Activated CD8-positive, alpha-beta memory T cell treated with anti-CD3 and anti-CD28 coated beads, Interleukin-2, amount 50 U/mL, for 24 hours (primary cell): ENCODE measurements at regions not wholly inside any gene's neighbourhood (a gene's known extent, or its start where the extent isn't known, plus 50 kb on each side); places are given as distances from the start of the nearest gene placed in this dataset.

ENCODE experiments used
- DNase-seq: peaks from one replicate; pipeline ENCODE4 v3.0.0-alpha.2; 2020; ENCODE audit errors: extremely low read depth

DNA sequence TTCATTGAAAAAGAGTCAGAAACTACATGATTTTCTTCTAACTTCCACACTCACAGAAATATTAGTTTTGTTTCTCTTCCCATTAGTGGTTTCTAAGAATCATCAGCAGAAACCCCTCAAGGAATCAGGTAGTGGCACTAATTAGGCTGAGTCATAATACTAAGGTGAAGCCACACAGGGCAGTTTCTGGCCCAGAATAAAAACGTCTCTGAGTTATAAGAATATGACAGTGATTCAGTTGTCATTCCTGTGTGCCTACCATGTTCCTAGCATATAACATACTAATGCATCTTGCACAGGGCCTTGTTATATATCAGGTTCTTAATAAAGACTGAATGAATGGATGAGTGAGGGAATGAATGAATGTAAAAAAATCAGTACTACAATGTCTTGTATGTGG lies 206.0 kb upstream of the PLEKHG7 start:
- DNase-seq, result no peak

DNA sequence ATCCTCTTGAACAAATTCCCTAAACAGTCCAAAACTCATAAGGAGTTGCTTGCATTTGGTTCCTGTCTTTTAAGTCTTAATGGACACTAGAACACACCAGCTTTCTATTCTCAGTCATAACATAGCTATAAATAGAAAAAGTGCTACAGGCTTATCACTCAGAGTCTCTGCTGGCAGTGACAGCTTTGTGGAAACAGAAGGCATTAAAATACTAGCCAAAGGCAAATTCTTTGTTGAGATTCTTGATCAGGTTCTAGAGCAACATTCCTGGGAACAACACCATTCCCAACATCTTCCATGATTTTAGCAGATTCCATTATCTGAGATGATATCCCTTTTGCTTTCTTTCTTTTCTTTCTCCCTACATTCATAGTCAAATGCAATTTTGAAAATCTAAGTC lies 207.7 kb upstream of the PLEKHG7 start:
- no peak for DNase-seq

DNA sequence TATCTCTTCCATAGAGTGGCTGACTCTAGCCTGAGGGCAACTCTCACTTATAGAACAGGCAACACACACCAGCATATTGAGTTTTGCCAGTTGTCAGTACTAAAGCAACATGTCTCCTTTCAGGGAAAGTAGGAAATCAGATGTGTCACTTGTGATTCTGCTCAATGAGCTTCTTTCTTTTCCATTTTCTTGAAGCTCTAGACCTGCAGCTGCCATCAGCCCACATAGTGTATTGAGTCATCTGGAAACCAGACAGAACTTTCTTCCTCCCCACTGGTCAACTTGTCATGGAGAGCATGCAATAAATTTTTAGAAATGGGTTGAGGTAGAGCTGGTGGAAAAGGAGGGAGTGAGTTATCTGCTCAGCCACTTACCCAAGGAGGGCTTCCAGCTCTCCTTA lies 209.0 kb upstream of the PLEKHG7 start:
- no peak for DNase-seq

DNA sequence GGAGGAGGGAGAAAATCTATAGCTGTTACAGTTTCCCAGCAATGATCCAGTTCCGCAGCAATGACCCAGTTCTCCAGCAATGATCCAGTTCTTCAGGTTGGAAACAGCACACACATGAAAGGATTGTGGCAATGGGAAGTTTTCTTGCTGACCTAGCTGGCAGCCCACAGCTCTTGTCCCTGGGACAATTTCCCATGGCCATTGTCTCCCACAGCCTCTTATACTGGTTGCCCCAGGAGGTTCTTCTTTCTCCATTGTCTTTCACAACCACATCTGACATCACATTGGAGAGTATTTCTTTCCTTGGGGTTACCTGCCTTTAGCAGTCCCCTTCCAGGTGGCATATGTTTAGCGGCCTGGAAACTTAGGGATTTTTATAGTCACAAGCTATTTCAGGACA lies 209.8 kb upstream of the PLEKHG7 start:
- DNase-seq, result no peak

DNA sequence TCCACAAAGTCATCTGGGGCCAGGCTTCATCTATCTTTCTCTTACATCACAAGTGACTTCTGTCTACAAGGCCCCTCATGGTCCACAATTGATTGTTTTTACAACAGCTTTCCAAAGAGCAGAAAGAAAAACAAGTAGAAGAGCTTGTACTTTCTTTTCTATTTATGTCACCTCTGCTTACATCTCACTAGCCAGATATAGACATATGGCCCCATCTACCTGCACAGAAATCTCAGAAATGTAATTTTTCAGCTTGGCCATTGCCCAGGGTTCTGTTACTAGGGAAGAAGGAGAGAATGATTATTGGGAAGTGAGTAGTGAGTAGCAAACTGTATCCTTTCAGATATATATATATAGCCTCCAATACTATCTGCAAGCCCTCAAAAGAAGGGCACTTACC lies 210.5 kb upstream of the PLEKHG7 start:
- no peak for DNase-seq

GRCh38 chr12:92489781-92490180 lies 213.0 kb upstream of the PLEKHG7 start:
- DNase-seq, result no peak

DNA sequence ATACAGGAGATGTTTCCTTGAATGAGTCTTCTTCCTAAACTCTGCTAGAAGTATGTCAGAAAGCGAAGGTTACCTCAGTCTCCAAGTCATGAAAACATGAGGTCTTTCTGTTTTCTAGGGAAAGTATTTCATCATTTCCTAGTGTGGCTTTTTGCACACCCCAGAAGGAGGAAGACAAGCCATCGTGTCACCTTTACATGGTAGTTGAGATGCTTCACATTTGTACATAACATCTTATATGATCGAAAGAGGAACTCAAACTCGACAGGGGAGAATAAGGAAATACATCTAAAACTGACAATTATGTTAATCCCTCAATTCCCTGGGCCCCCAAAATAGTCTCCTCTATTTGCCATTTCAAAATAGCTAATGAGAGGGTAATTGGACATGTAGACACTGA lies 214.1 kb upstream of the PLEKHG7 start:
- DNase-seq, result no peak

GRCh38 chr12:92487138-92487485 lies 215.7 kb upstream of the PLEKHG7 start:
- DNase-seq, result no peak

DNA sequence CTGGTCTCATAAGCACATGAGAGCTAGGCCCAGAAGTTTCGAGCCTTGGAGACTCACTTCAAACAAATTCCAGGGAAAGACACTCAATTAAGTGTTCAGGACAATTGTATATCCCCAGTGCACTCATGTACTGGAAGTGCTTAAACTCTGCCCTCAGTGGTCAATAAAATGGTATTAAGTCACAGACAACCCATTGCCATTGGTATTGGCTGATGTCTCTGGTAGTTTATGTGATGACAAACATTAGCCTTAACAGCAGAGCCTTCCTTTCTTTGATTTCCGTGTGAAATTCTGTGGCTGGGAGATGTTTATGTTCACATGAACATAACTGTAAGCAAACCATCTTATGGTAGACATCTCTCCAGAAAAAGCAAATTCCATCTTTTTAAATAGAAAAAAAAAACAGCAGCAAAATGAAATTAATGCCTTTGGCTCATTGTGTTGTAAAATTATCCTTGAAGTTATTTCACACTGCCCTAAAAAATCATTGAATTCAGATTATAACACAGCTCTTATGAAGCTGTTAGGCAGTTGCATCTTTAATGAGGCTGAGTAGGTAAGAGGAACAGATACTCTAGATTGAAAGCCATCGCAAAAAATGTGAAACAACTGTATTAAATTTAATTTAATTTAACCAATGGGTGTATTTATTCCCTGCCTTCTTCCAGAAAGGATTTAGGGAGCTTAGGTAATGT lies 216.2 kb upstream of the PLEKHG7 start:
- DNase-seq, result no peak

GRCh38 chr12:92485351-92486348 lies 217.1 kb upstream of the PLEKHG7 start:
- no peak for DNase-seq

DNA sequence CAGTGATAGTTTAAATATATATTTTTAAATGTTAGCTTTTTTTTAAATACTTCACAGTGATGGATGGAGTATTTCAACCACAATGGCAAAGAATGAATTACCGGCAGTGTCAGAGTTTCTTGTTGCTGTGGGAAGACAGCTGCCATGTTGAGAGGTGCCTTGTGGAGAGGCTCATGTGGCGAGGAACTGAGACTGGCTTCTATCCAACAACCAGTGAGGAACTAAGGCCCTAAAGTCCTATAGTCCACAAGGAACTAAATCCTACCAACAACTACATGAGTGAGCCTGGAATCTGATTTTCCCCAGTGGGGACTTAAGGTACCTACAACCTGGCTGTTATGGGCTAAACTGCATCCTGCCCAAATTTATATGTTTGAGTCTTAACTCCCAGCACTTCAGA lies 220.2 kb upstream of the PLEKHG7 start:
- DNase-seq, result no peak

DNA sequence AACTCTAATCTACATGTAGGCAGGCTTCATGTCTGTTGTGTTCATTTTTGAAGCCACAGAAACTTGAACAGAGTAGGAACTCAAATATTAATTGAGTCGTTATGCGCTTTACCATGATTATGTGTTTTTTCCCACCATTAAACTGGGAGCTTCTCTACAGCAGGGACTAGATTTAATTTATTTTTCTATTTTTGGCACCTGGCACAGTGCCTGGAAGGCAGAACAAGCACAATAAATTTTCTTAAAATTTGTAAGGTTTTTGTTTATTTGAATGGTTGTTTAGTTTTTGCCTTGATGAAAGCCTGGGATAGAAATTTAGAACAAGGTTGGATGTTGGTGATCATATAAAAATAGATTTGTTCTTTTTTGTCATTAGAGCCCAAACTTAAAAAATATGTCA lies 221.7 kb upstream of the PLEKHG7 start:
- no peak for DNase-seq

DNA sequence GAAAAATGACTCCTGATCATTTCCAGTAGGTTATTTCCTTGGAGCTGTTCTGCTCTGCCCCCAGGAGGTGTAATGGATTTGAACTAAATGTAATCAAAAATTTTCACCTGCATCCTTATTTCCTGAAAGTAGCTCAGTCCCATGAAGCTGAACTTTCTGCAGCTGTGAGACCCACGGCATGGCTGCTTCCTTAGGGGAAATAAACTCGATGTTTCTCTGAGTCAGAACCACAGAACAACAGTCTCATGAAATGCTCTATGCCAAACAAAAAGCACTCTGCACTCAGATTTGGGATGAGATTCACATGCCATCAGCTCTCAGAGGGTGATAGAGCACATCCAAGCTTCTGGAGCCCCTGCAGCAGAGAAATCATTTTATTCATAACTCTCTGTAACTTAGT lies 224.1 kb upstream of the PLEKHG7 start:
- no peak for DNase-seq

DNA sequence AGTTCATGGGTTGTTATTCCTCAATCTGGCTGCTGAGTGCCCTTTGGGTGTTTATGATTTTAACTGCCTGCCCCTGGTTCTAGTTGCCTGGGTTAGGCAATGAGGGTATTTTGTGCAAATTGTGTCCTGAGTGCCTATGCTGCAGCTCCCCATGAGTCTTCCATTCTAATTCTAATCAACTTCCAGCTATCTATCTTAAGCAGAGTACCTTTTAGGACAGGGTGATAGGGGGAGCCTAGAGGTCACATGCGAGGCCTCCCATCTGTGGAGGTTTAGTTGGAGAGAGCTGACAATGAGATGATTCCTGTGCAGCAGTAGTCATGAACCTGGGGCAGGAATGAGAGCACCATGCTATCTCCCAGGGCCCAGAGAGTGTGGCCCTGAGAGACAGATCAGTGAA lies 225.9 kb upstream of the PLEKHG7 start:
- no peak for DNase-seq

GRCh38 chr12:92473564-92473963 lies 229.2 kb upstream of the PLEKHG7 start:
- DNase-seq, result no peak

DNA sequence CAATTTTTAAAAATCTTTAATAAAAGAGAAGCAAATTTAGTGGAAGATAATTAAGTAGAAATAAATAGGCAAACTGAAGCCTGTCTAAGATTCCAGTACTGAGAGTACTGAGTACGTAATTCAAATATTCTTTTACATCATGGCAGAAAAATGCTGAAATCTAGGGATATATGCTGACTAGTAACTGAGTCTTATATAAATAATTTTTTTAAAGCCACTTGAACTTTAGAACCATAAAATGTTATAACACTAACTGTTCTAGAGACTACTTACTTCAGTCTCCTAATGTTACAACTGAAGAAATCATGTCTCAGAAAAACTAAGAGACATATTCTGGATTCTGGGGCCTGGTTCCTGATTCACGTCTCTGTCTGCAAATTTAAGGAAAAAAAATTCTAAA lies 230.6 kb upstream of the PLEKHG7 start:
- no peak for DNase-seq

GRCh38 chr12:92471551-92471950 lies 231.2 kb upstream of the PLEKHG7 start:
- no peak for DNase-seq

DNA sequence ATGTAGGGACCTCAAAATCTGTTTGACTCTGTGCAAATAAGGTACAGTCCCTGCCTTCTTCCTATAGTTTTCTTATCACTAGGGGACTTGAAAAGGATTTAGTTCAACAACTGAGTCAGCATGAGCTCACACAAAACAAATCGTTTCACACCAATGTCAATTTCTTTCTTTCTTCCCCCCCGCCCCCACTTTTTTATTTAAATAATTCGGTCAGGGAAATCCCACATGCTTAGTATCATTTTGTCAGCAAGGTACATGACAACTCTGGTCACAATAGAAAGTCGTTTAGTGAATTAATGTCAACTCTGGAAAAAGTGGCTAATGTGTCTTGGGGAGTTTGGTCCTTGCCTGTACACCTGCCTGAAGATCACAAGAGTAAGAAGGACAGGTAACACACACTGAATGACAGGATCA lies 232.2 kb upstream of the PLEKHG7 start:
- DNase-seq, result no peak

DNA sequence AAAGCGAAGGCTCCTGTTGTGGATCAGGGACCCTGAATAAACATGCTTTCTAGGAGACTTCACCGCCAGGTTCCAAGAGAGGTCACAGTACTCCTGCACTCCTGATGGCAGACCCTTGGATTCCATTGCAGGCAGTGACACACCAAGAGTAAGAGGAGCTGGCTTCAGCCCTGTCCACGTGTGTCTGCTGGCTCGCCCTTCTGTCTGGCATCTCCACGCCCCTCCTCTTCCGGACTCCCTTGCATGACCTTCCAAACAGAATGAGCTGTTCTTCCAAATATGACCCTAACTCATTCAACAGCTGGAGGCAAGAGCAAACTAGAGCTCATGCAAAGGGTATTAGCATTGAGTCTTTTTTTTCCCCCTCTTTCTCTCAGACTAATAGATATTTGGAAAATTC lies 233.0 kb upstream of the PLEKHG7 start:
- DNase-seq, result no peak

DNA sequence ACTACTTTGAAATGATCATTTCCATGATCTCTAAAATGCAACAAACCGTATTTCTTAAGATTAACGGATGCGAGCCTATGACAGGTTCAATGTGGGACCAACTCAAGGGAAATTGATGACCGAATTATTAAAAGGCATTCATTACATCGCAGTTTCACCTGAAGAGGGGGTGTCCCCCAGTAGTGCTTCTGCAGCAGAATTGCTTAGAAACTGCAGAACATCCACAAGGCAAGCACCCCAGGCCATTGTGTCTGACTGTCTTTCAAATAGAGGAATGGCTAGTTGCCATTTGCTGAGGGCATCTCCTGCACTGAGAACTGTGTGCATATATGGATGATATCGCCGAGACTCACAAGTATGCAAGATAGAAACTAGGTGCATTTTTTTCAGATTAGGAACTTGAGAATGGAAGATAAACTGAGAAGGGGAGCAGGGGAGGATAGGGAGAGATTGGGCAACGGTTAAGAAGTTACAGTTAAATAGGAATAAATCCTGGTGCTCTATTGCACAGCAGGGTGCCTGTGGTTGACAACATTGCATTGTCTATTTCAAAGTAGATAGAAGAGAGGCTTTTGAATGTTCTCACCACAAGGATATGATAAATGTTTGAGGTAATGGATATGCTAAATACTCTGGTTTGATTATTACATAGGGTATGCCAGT lies 234.3 kb upstream of the PLEKHG7 start:
- DNase-seq, result no peak

DNA sequence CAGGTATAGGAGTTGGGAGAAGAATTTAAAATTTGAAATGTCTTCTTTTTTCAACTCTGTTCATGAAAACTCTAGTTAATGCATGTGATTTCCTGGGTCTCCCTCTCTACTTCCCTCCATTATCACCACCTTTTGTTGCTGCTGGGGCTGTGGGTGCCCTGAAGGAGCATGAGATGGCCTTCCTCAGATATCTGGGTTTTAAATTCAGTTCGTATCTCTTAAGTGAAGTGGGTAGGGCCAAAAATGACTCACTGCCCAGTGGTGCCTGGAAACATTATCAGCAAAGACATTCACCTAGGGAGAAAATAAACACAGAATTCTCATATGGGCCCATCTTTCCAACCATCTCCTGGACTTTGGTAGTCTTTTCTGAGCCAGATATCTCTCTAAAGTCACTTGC lies 234.9 kb upstream of the PLEKHG7 start:
- DNase-seq, result no peak

DNA sequence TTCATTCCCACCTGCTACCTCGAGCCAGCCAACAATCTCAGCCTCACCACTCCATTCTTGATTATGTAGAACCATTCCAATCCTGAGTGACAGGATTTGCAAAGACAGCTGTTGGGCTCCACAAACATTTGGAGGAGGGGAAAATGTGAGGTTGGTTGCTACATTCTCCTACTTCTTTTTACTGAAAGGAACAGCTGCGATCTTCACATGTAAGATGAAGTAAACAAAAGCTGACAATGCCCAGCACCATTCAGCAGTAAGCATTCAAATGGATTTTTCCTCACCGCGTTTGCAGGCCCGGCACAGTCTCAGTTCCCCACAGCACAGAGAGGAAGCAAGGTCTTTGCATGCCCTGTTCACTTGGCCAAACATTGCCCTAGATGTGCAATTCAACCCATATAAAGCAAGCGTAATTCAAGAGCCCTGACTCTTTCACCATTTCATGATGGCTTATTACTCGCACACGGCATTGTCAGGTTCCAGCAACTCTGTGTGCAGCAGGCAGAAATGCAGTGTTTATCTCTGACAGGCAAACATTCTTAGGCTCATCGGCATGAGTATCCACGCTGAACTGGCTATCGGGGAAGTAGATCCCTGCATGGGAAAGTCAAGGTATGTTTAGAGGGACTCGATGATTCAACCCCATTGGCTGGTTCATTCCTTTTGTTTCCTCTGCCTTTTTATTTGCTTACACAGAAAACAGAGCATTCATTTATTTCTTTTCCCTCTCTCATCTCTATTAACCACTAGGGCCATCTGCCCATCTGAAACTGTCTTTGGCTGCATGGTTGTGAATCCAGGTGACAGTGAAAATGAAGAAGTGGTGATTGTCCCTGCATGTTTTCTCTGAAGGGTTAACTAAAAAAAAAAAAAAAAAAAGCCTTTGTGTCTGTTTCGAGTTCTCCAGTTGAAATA lies 236.1 kb upstream of the PLEKHG7 start:
- DNase-seq, result no peak
